ENCODE measurements at regions not wholly inside any gene's neighbourhood (a gene's known extent, or its start where the extent isn't known, plus 50 kb on each side); places are given as distances from the start of the nearest gene placed in this dataset.
A peak's percentile ranks its signal among the peaks of the same experiment; 100 is the strongest.

GRCh38 chr6:94133106-94133505, 713.7 kb upstream of the EPHA7 start:
- H3K27ac ChIP-seq (ENCODE audit: low read depth, low read length): no peak overlapping the region
- H2AFZ ChIP-seq (ENCODE audit: low read depth, low read length): no peak overlapping the region

GRCh38 chr6:94131271-94131670, 711.9 kb upstream of the EPHA7 start:
- TF ChIP-seq CTCF (IDR thresholded peaks at IDR 0.05; ENCODE audit: insufficient read depth, low read depth, low read length) (no peak), EZH2 (IDR thresholded peaks at IDR 0.05; ENCODE audit: insufficient read depth, low read length) (no peak)
- no peak overlapping the region for H3K9ac ChIP-seq (ENCODE audit: low read length)
- Mint-ChIP-seq H3K4me1 (ENCODE audit: low read depth, unreplicated experiment) (peaks cover 4% of the 10 kb centered on the region), H3K27me3 (ENCODE audit: low read depth, unreplicated experiment) (no peaks in the 10 kb centered on the region), H3K36me3 (ENCODE audit: low read depth, unreplicated experiment) (no peaks in the 10 kb centered on the region), H3K4me3 (ENCODE audit: unreplicated experiment) (no peak overlapping the region), H3K9me3 (ENCODE audit: unreplicated experiment) (no peaks in the 10 kb centered on the region), H3K27ac (ENCODE audit: unreplicated experiment) (no peak overlapping the region)
- no peaks in the 10 kb centered on the region for H3K9me3 ChIP-seq (ENCODE audit: insufficient read depth, low read depth, low read length)
- no peak overlapping the region for H3K27ac ChIP-seq (ENCODE audit: low read depth, low read length)
- no peak overlapping the region for H3K4me3 ChIP-seq (ENCODE audit: insufficient read depth, low read depth, low read length)
- H3K4me2 ChIP-seq (ENCODE audit: low read length): no peak overlapping the region
- H4K20me1 ChIP-seq (ENCODE audit: insufficient read depth, low read length): no peaks in the 10 kb centered on the region
- H3K36me3 ChIP-seq (ENCODE audit: insufficient read depth, low read length): no peaks in the 10 kb centered on the region
- H3K27me3 ChIP-seq (ENCODE audit: insufficient read depth, low read length): no peaks in the 10 kb centered on the region
- no peaks in the 10 kb centered on the region for H3K79me2 ChIP-seq (ENCODE audit: insufficient read depth, low read length)
- no peak for FAIRE-seq
- H3K4me1 ChIP-seq (ENCODE audit: insufficient read depth, low read length): no peaks in the 10 kb centered on the region
- no peak overlapping the region for H2AFZ ChIP-seq (ENCODE audit: low read depth, low read length)
- no peak for DNase-seq (ENCODE audit: low read depth)

More at GRCh38 chr6:94133106-94133505, 713.7 kb upstream of the EPHA7 start:
- no peaks in the 10 kb centered on the region for H3K27me3 Mint-ChIP-seq (ENCODE audit: low read depth, unreplicated experiment)
- DNase-seq (ENCODE audit: low read depth): peak; percentile 0
- Histone ChIP-seq H3K79me2 (ENCODE audit: insufficient read depth, low read length) (no peaks in the 10 kb centered on the region), H3K9me3 (ENCODE audit: insufficient read depth, low read depth, low read length) (no peaks in the 10 kb centered on the region), H4K20me1 (ENCODE audit: insufficient read depth, low read length) (no peaks in the 10 kb centered on the region), H3K27me3 (ENCODE audit: insufficient read depth, low read length) (no peaks in the 10 kb centered on the region), H3K9ac (ENCODE audit: low read length) (no peak overlapping the region), H3K4me1 (ENCODE audit: insufficient read depth, low read length) (no peaks in the 10 kb centered on the region), H3K4me2 (ENCODE audit: low read length) (no peak overlapping the region), H3K36me3 (ENCODE audit: insufficient read depth, low read length) (no peaks in the 10 kb centered on the region), H3K4me3 (ENCODE audit: insufficient read depth, low read depth, low read length) (no peak overlapping the region)
- TF ChIP-seq CTCF (IDR thresholded peaks at IDR 0.05; ENCODE audit: insufficient read depth, low read depth, low read length): no peak
- no peak for TF ChIP-seq EZH2 (IDR thresholded peaks at IDR 0.05; ENCODE audit: insufficient read depth, low read length)
- no peak for FAIRE-seq
- H3K4me3 Mint-ChIP-seq (ENCODE audit: unreplicated experiment): no peak overlapping the region
- H3K27ac Mint-ChIP-seq (ENCODE audit: unreplicated experiment): no peak overlapping the region
- peaks cover 4% of the 10 kb centered on the region for H3K4me1 Mint-ChIP-seq (ENCODE audit: low read depth, unreplicated experiment)
- H3K9me3 Mint-ChIP-seq (ENCODE audit: unreplicated experiment): no peaks in the 10 kb centered on the region
- H3K36me3 Mint-ChIP-seq (ENCODE audit: low read depth, unreplicated experiment): no peaks in the 10 kb centered on the region

GRCh38 chr6:94130478-94130877, 711.1 kb upstream of the EPHA7 start:
- Mint-ChIP-seq H3K27me3 (ENCODE audit: low read depth, unreplicated experiment) (no peaks in the 10 kb centered on the region), H3K4me1 (ENCODE audit: low read depth, unreplicated experiment) (peaks cover 4% of the 10 kb centered on the region), H3K36me3 (ENCODE audit: low read depth, unreplicated experiment) (no peaks in the 10 kb centered on the region), H3K9me3 (ENCODE audit: unreplicated experiment) (no peaks in the 10 kb centered on the region), H3K4me3 (ENCODE audit: unreplicated experiment) (no peak overlapping the region), H3K27ac (ENCODE audit: unreplicated experiment) (no peak overlapping the region)
- H3K36me3 ChIP-seq (ENCODE audit: insufficient read depth, low read length): no peaks in the 10 kb centered on the region
- H3K27me3 ChIP-seq (ENCODE audit: insufficient read depth, low read length): no peaks in the 10 kb centered on the region
- H3K9me3 ChIP-seq (ENCODE audit: insufficient read depth, low read depth, low read length): no peaks in the 10 kb centered on the region
- H3K4me2 ChIP-seq (ENCODE audit: low read length): no peak overlapping the region
- no peak overlapping the region for H2AFZ ChIP-seq (ENCODE audit: low read depth, low read length)
- H3K79me2 ChIP-seq (ENCODE audit: insufficient read depth, low read length): no peaks in the 10 kb centered on the region
- TF ChIP-seq EZH2 (IDR thresholded peaks at IDR 0.05; ENCODE audit: insufficient read depth, low read length): no peak
- no peak for TF ChIP-seq CTCF (IDR thresholded peaks at IDR 0.05; ENCODE audit: insufficient read depth, low read depth, low read length)
- H3K4me1 ChIP-seq (ENCODE audit: insufficient read depth, low read length): no peaks in the 10 kb centered on the region
- no peak overlapping the region for H3K9ac ChIP-seq (ENCODE audit: low read length)
- H3K4me3 ChIP-seq (ENCODE audit: insufficient read depth, low read depth, low read length): no peak overlapping the region
- no peak for FAIRE-seq
- H4K20me1 ChIP-seq (ENCODE audit: insufficient read depth, low read length): no peaks in the 10 kb centered on the region
- DNase-seq (ENCODE audit: low read depth): no peak
- no peak overlapping the region for H3K27ac ChIP-seq (ENCODE audit: low read depth, low read length)

All from astrocyte (in vitro differentiated cells and primary cell).